Stimulated activated CD8-positive, alpha-beta memory T cell treated with anti-CD3 and anti-CD28 coated beads, Interleukin-4, amount 100 ng/mL, for 24 hours (primary cell): ENCODE measurements at regions not wholly inside any gene's neighbourhood (a gene's known extent, or its start where the extent isn't known, plus 50 kb on each side); places are given as distances from the start of the nearest gene placed in this dataset.
"Not testable (repeated sequence)": the region's sequence is repeated elsewhere in the genome, so short reads cannot be mapped to it uniquely, and the experiment has no call there.

Experiments used
- DNase-seq: peaks from one replicate; pipeline ENCODE4 v3.0.0-alpha.2; 2020; ENCODE audit warnings: low read depth

DNA sequence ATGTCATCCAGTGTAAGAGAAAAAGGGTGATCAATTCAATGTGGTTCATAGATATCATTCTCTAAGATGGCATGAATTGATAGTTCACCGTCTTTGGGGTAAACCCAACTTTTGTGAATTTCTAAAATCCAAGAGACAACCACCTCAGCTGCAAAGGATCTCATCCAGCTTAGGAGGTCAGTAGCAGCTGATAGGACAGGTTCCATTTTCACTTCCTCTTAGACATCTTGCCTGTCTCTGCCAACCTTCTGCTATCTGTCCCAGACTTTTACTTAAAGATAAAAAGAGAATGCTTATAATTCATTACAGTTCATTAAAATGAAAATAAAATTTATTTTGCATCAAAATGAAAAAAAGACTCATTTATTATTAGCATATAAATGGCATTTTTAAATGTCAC, 468.2 kb downstream of the XYLT1 start:
- no peak for DNase-seq

GRCh38 chr16:17005963-17006362, 464.8 kb downstream of the XYLT1 start:
- DNase-seq, result not testable (repeated sequence)

GRCh38 chr16:17011712-17012111, 459.0 kb downstream of the XYLT1 start:
- no peak for DNase-seq

GRCh38 chr16:17013038-17013437, 457.7 kb downstream of the XYLT1 start:
- no peak for DNase-seq

- DNase-seq, result no peak
Measured at GRCh38 chr16:17014484-17015121, 456.2 kb downstream of the XYLT1 start.

- no peak for DNase-seq
Measured at GRCh38 chr16:17015702-17016101, 455.1 kb downstream of the XYLT1 start.

DNA sequence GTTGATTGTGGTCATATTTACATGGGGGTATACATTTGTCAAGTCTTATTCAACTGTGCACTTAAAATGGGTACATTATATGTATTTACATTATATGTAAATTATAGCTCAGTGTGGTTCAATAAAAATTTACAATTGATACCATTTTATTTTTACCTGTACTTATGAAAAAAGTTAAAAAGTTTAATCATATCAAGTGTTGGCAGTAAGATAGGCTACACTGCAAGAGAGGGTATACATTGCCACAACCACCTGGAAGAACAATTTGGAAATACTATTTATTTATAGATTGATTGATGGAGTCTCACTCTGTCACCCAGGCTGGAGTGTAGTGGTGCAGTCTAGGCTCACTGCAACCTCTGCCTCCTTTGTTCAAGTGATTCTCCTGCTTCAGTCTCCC, 453.3 kb downstream of the XYLT1 start:
- DNase-seq, result no peak

GRCh38 chr16:17018585-17018939, 452.2 kb downstream of the XYLT1 start:
- no peak for DNase-seq

DNA sequence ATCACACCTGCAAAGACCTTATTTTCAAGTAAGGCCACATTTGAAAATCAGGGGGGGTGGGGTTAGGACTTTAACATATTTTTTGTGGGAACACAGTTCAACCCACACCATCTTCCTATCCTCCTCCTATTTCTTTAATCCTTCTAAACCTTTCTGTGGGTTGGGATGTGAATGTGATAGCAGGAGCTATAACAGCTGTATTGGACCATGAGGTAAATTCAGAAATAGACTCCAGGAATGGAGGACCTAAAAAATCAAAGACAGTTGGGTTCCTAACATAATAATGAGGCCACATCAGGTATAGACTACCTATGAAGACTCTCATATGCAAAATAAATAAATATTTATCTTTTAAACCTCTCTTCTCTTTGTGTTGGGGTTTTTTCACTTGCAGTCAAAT, 451.4 kb downstream of the XYLT1 start:
- no peak for DNase-seq

- no peak for DNase-seq
Measured at GRCh38 chr16:17023606-17024005, 447.2 kb downstream of the XYLT1 start.

DNA sequence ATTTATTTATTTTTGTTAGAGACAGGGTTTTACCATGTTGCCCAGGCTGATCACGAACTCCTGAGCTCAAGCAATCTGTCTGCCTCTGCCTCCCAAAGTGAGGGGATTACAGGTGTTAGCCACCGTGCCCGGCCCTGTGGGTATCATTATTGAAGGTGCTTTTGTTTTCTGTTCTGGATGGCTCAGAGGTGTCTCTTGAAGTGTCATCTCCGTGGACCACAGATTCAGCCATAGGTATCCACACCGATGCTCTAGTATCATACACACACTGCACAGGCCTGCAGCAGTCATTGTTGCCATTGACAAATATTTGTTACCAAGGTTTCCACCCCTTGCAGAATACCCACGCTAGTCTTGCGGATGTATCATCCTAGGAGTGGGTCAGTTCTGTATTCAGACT, 446.2 kb downstream of the XYLT1 start:
- DNase-seq, result no peak

DNA sequence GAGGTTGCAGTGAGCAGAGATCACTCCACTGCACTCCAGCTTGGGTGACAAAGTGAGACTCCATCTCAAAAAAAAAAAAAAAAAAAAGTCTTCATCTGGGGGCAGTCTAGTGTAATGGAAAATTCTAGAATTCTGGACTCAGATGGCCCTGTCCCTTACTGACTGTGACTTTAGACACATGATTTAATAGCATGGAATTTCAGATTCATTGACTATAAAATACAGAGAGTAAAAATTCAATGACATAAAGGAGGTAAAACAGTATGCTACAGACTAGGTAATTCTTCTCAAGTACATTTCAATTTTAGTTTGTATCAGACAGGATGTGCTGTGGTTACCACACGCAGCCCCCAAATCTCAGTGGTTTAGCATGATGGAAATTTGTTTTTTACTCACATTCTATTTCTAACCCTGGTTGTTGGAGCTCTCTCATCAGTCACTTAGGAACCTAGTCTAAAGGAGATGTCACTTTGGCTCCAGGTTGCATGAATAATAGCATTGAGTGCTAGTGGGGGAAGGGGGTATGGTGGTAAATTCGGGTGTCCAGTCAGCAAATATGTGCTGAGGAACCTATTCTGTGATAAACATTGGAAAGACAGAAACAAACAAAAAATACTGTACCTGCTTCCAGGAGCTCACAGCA, 444.0 kb downstream of the XYLT1 start:
- peak; percentile 17 for DNase-seq

GRCh38 chr16:17027488-17028129, 443.2 kb downstream of the XYLT1 start:
- DNase-seq, result no peak

DNA sequence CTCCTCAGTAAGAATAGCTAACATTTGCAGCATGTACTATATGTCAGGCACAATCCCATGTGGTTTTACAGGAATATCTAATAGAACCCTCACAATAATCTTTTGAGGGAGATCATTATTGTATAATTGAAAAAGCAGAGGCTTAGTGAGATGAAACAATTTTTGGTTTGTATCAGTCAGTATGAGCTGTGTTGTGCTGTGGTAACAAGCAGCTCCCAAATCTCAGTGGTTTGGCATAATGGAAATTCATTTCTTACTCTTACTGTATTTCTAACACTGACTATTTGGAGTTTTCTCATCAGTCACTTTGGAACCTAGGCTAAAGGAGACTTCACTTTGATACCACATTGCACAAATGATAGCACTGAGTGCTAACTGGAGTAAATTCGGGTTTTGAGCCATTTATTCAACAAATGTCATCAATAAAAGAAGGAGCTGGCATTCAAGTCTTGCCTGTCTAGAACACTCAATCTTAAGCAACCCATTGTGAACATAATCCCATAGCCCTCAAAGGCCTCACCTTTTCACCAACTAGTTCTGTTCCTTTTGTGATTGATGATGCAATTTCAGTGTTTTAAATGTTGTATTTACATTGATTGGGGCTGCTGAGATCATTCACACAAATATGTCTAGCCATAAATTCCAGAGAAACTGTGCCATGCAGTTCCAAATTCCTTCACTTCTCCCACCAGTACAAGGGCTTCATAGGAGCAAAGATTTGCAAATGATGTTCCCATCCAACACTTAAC, 441.0 kb downstream of the XYLT1 start:
- DNase-seq, result no peak

- no peak for DNase-seq
Measured at GRCh38 chr16:17031484-17032268, 439.1 kb downstream of the XYLT1 start.

- no peak for DNase-seq
Measured at GRCh38 chr16:17032332-17032731, 438.4 kb downstream of the XYLT1 start.

- no peak for DNase-seq
Measured at GRCh38 chr16:17034477-17035252, 436.1 kb downstream of the XYLT1 start.

GRCh38 chr16:17037499-17037898, 433.3 kb downstream of the XYLT1 start:
- DNase-seq, result no peak

DNA sequence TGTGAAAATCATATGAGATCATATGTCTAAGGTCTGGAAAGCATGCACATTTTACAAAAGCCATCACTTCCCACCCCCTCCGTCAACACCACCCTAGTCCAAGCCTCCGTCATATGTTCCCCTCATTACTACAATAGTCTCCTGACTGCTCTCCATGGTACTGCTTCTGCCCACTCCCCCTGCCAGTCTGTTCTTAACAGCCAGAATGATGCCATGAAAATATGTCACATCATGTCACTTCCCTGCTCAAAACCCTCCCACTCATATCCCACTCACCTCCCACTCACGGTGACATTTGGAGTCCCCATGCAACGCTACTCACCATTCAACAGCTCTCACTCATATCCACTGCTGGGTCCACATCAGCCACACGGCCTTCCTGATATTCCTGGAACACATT, 432.3 kb downstream of the XYLT1 start:
- no peak for DNase-seq

GRCh38 chr16:17049109-17049508, 421.7 kb downstream of the XYLT1 start:
- DNase-seq, result not testable (repeated sequence)

GRCh38 chr16:17050468-17050867, 420.3 kb downstream of the XYLT1 start:
- no peak for DNase-seq
